ENCODE measurements at regions not wholly inside any gene's neighbourhood (a gene's known extent, or its start where the extent isn't known, plus 50 kb on each side); places are given as distances from the start of the nearest gene placed in this dataset.
A peak's percentile ranks its signal among the peaks of the same experiment; 100 is the strongest.

DNA sequence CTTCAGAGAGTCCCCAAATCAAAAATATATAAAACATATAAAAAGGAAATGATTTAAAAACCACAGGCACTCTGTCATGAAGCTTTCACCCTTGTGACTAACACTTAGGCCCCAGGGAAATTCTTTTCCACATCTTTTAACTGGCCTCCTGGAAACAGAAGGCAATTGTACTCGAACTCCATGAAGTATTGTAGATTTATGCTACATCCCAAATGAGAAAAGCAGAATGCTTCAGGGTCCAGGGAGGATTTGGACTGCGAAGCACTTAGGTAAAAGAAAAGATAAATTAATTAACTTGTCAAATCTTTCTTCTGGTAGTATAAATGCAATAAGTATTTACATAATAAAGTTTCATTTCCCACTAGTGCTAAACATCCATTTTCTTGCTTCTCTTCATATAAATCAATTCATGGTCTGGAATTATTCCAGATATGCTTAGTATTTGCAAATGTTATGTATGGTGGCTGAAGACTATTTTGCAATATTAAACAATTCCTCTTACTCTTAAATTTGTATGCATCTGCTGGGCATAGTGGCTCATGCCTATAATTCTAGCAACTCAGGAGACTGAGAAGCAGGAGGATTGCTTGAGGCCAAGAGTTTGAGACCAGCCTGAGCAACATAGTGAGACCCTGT lies 64.9 kb upstream of the ELL2 start:
- H3K4me3 ChIP-seq: no peak overlapping the region
- no peaks in the 10 kb centered on the region for H3K36me3 ChIP-seq
- no peaks in the 10 kb centered on the region for H3K9me3 ChIP-seq
- no peak for DNase-seq (ENCODE audit: low spot score in 2 of 2)
- no peak for TF ChIP-seq POLR2A (IDR thresholded peaks at IDR 0.05)
- TF ChIP-seq, protein P1, sequence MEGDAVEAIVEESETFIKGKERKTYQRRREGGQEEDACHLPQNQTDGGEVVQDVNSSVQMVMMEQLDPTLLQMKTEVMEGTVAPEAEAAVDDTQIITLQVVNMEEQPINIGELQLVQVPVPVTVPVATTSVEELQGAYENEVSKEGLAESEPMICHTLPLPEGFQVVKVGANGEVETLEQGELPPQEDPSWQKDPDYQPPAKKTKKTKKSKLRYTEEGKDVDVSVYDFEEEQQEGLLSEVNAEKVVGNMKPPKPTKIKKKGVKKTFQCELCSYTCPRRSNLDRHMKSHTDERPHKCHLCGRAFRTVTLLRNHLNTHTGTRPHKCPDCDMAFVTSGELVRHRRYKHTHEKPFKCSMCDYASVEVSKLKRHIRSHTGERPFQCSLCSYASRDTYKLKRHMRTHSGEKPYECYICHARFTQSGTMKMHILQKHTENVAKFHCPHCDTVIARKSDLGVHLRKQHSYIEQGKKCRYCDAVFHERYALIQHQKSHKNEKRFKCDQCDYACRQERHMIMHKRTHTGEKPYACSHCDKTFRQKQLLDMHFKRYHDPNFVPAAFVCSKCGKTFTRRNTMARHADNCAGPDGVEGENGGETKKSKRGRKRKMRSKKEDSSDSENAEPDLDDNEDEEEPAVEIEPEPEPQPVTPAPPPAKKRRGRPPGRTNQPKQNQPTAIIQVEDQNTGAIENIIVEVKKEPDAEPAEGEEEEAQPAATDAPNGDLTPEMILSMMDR (IDR thresholded peaks at IDR 0.05): no peak
- TF ChIP-seq EP300 (IDR thresholded peaks at IDR 0.05): no peak
- no peaks in the 10 kb centered on the region for H3K27me3 ChIP-seq
- peaks cover 0 to 24% (median 0%) of the 10 kb centered on the region in 4 donors for H3K4me1 ChIP-seq
- peak overlapping the region in 1 of 4 donors; percentile 28 for H3K27ac ChIP-seq
- 33 to 39% methylated on average over 2 of the region's 2 CpGs for WGBS, 2 donors

DNA sequence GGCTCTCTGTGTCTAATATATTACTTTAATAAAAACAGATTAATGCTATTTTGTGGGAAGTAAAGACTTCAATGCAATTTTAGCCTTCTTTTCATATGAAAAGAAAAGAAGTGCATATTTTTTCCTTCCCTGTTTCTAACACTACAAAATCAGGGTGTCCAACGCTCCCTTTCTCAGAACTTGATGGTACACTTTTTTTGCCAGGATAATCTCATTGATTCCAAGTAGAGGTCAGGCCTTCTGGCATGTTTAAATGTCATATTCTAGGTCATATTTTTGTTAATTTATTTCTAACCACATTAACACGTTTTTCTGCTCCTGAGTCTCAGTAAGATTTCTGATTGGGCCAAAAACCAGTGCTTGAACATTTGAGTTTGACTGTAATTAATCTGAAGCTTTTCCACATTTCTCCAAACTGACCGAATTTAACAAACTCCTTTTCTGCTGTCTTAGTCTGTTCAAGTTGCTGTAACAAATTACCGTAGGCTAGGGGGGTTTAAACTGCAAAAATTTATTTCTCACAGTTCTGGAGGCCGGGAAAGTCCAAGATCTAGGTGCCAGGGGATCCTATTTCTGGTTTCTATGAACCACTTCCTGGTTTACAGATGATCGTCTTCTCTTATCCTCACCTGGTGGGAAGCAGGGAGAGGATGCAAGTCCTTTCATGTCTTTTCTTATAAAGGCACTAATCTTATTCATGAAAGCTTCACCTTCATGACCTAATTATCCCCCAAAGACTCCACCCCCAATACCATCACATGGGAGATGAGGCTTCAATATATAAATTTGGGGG lies 63.2 kb upstream of the ELL2 start:
- no peaks in the 10 kb centered on the region for H3K27me3 ChIP-seq
- no peak for DNase-seq (ENCODE audit: low spot score in 2 of 2)
- no peaks in the 10 kb centered on the region for H3K9me3 ChIP-seq
- no peak for TF ChIP-seq POLR2A (IDR thresholded peaks at IDR 0.05)
- no peak for TF ChIP-seq EP300 (IDR thresholded peaks at IDR 0.05)
- TF ChIP-seq, protein P1 (IDR thresholded peaks at IDR 0.05): no peak
- H3K27ac ChIP-seq: peak overlapping the region in 2 of 4 donors; percentile 34 to 41
- WGBS, 2 donors: 69 to 75% methylated on average over 6 of the region's 6 CpGs
- H3K4me3 ChIP-seq: no peak overlapping the region
- H3K36me3 ChIP-seq: no peaks in the 10 kb centered on the region
- H3K4me1 ChIP-seq: peaks cover 0 to 24% (median 0%) of the 10 kb centered on the region in 4 donors

DNA sequence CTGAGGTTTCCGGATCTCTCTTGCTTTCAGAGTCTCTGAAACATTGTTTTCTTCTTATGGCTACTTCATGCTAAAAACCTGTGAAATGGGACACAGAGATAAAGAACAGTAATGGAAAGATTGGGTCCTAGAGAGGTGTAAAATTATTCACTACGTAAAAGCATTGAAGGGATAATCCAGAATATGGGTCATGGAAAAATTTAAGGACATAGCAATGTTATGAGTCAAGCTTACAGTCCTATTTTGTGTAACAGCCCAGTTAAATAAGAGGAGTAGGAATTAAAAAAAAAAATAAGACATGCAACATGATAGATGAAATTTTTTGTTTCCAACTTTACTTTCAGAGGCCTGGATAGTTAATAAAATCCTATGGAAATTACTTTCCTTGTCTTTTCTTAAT lies 61.9 kb upstream of the ELL2 start:
- 54 to 59% methylated on average over 2 of the region's 2 CpGs for WGBS, 2 donors

DNA sequence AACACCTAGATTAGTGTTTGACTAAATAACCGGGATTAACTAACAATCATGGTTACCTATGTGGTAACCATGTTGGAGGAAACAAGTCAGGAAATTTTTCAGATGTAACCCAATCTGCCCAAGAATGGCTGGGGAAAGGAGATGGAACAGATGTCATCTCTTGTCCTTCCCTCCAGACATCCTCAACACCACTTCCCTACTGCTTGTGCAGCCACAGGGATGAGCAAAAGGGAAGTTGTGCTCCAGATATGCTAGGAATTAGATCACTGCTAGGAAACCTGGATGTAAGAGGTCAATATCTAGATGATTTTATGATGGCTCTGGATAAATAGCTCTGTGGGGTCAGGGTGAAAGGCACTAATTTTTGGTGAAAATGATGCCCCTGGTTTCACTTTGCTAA lies 61.3 kb upstream of the ELL2 start:
- no peak for DNase-seq (ENCODE audit: low spot score in 2 of 2)
- H3K4me1 ChIP-seq: peaks cover 0 to 24% (median 0%) of the 10 kb centered on the region in 4 donors
- H3K27me3 ChIP-seq: no peaks in the 10 kb centered on the region
- H3K36me3 ChIP-seq: no peaks in the 10 kb centered on the region
- H3K9me3 ChIP-seq: no peaks in the 10 kb centered on the region
- TF ChIP-seq, protein P1 (IDR thresholded peaks at IDR 0.05): no peak
- no peak for TF ChIP-seq POLR2A (IDR thresholded peaks at IDR 0.05)
- TF ChIP-seq EP300 (IDR thresholded peaks at IDR 0.05): no peak
- no peak overlapping the region for H3K27ac ChIP-seq
- H3K4me3 ChIP-seq: no peak overlapping the region
- WGBS, 2 donors: 100% methylated on average over 1 of the region's 1 CpG

More for the DNA sequence above, 61.9 kb upstream of the ELL2 start:
- no peak for TF ChIP-seq EP300 (IDR thresholded peaks at IDR 0.05)
- no peak for TF ChIP-seq POLR2A (IDR thresholded peaks at IDR 0.05)
- TF ChIP-seq, protein P1 (IDR thresholded peaks at IDR 0.05): no peak
- no peak for DNase-seq (ENCODE audit: low spot score in 2 of 2)
- Histone ChIP-seq H3K9me3 (no peaks in the 10 kb centered on the region), H3K27me3 (no peaks in the 10 kb centered on the region), H3K4me3 (no peak overlapping the region), H3K36me3 (no peaks in the 10 kb centered on the region), H3K27ac (no peak overlapping the region), H3K4me1 (peaks cover 0 to 24% (median 0%) of the 10 kb centered on the region in 4 donors)

DNA sequence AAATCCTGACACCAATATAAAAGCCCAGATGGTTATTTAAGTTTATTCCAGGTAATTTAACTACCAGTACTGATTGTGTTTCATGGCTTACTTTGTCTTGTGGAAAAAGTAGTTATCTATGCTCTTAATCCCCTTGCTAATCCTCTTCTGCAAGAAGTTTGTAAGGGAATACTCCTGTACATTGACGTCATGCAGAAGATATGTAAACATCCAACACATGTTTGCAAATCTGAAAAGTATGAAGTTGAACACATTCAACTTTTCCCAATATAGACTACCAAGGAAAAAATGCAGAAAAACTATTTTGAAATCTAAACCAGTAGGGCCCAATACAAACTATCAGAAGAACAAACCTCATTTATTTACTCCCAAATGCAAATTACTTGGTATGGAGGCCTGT lies 56.3 kb upstream of the ELL2 start:
- DNase-seq (ENCODE audit: low spot score in 2 of 2): no peak
- Histone ChIP-seq H3K27me3 (no peaks in the 10 kb centered on the region), H3K36me3 (no peaks in the 10 kb centered on the region), H3K4me3 (no peak overlapping the region), H3K27ac (no peak overlapping the region), H3K9me3 (no peaks in the 10 kb centered on the region), H3K4me1 (no peaks in the 10 kb centered on the region)
- 49 to 62% methylated on average over 1 of the region's 1 CpG for WGBS, 2 donors
- TF ChIP-seq POLR2A (IDR thresholded peaks at IDR 0.05) (no peak), EP300 (IDR thresholded peaks at IDR 0.05) (no peak)
- TF ChIP-seq, protein P1 (IDR thresholded peaks at IDR 0.05): no peak

Data from tibial nerve (tissue), 4 donors.